NCI-H2029 (cell line): ENCODE measurements at regions not wholly inside any gene's neighbourhood (a gene's known extent, or its start where the extent isn't known, plus 50 kb on each side); places are given as distances from the start of the nearest gene placed in this dataset.
"Not testable (repeated sequence)": the region's sequence is repeated elsewhere in the genome, so short reads cannot be mapped to it uniquely, and the experiment has no call there.

ENCODE experiments used
- DNase-seq: peaks from one replicate; lab custom pipeline; 2025; lab: John Stamatoyannopoulos, UW

GRCh38 chr7:145105561-145105960 lies 269.7 kb upstream of the TPK1 start:
- no peak for DNase-seq

GRCh38 chr7:145104400-145104799 lies 268.5 kb upstream of the TPK1 start:
- no peak for DNase-seq

- DNase-seq, result not testable (repeated sequence)
Measured at GRCh38 chr7:145102199-145102598, 266.3 kb upstream of the TPK1 start.

- no peak for DNase-seq
Measured at GRCh38 chr7:145092766-145093165, 256.9 kb upstream of the TPK1 start.

GRCh38 chr7:145088111-145088745 lies 252.4 kb upstream of the TPK1 start:
- no peak for DNase-seq

- DNase-seq, result no peak
Measured at GRCh38 chr7:145082366-145083161, 246.7 kb upstream of the TPK1 start.

GRCh38 chr7:145065473-145065872 lies 229.6 kb upstream of the TPK1 start:
- no peak for DNase-seq

- DNase-seq, result no peak
Measured at GRCh38 chr7:145064114-145064513, 228.3 kb upstream of the TPK1 start.

- no peak for DNase-seq
Measured at GRCh38 chr7:145053781-145054180, 217.9 kb upstream of the TPK1 start.

- peak; percentile 89 for DNase-seq
Measured at GRCh38 chr7:145050415-145050814, 214.6 kb upstream of the TPK1 start.

GRCh38 chr7:145036604-145037405 lies 201.0 kb upstream of the TPK1 start:
- DNase-seq, result peak; percentile 43

- DNase-seq, result no peak
Measured at GRCh38 chr7:145031162-145031561, 195.3 kb upstream of the TPK1 start.

- no peak for DNase-seq
Measured at GRCh38 chr7:145030754-145031153, 194.9 kb upstream of the TPK1 start.

GRCh38 chr7:145020454-145020853 lies 184.6 kb upstream of the TPK1 start:
- no peak for DNase-seq

GRCh38 chr7:145016068-145016467 lies 180.2 kb upstream of the TPK1 start:
- DNase-seq, result no peak

- DNase-seq, result no peak
Measured at GRCh38 chr7:145009876-145010275, 174.0 kb upstream of the TPK1 start.

GRCh38 chr7:145005601-145006000 lies 169.7 kb upstream of the TPK1 start:
- no peak for DNase-seq

- DNase-seq, result no peak
Measured at GRCh38 chr7:144997512-144997911, 161.7 kb upstream of the TPK1 start.

GRCh38 chr7:144995495-144995894 lies 159.6 kb upstream of the TPK1 start:
- no peak for DNase-seq

- DNase-seq, result no peak
Measured at GRCh38 chr7:144991041-144991440, 155.2 kb upstream of the TPK1 start.

- DNase-seq, result no peak
Measured at GRCh38 chr7:144987686-144988085, 151.8 kb upstream of the TPK1 start.

- DNase-seq, result no peak
Measured at GRCh38 chr7:144982133-144982532, 146.3 kb upstream of the TPK1 start.

- no peak for DNase-seq
Measured at GRCh38 chr7:144975882-144976281, 140.0 kb upstream of the TPK1 start.
